Heart left ventricle (tissue), 13 donors: ENCODE measurements at regions not wholly inside any gene's neighbourhood (a gene's known extent, or its start where the extent isn't known, plus 50 kb on each side); places are given as distances from the start of the nearest gene placed in this dataset.

ENCODE experiments used
- POLR2A ChIP-seq, 2 donors: fragments of 450-650 bp; IDR thresholded peaks; one replicate each; pipeline ENCODE4 v1.6.1; 2017; ENCODE audit warnings: antibody characterized with exemption in 2 of 2, mild to moderate bottlenecking in 2 of 2, moderate library complexity in 2 of 2
- TF ChIP-seq, protein P1 (sequence below), 12 donors: fragments of 200-600 bp; sonication (generic) in 4 of 12; IDR thresholded peaks; one replicate each; pipeline versions ENCODE4 v1.5.0 to v1.8.0; 2018 to 2022; ENCODE audit warnings: antibody characterized with exemption in 12 of 12, mild to moderate bottlenecking in 5 of 12
- donor health status: ischemic (EF 13 %, LVEDD 7.1; RV severe dilation, severe dysfunction).
- donor health status: DM: no; HTN: yes; CAD: no.
- donor health status: DM: no; HTN: no; CAD: no.
- donor health status: ischemic (EF 25% LVEDD 6.9; RV normal size, moderate dysfunction).
- donor health status: ischemic (EF 25% LVEDD 5.7; RV mildly dilated, moderate dysfunction).
- donor health status: ischemic (EF 35%, LVEDD 5.7; RV mildly dilated, moderate dysfunction).
- donor health status: nonischemic (EF 11% LVEDD 7.7; RV severe dilation, severe dysfunction).
- donor health status: DM: yes; HTN: yes; CAD: no.
- donor health status: PGD.
- donor health status: ischemic (EF 29% LVEDD 5.4; RV normal size, mild dysfunction).
- donor health status: nonischemic (EF 23%, LVEDD 6.1; RV moderate dilation, normal function).

DNA sequence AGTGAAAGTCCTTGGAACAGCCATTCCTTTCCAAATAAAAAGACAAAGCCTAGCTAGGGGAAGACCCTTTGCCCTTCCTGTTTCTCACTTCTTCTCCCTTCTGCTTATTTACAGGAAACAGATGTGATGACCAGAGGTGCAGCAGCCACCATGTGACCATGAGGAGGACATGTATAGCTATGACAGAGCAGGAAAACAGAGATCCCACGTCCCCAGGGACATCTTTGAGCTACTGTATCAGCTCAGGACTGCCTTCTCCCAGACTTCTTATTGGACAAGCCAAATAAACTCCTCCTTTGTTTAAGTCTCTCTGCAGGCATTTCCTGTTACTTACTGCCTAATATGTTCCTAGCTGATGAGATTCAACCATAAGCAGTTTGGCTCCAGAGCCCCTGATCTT is 133.1 kb upstream of the MLN start:
- TF ChIP-seq, protein P1, sequence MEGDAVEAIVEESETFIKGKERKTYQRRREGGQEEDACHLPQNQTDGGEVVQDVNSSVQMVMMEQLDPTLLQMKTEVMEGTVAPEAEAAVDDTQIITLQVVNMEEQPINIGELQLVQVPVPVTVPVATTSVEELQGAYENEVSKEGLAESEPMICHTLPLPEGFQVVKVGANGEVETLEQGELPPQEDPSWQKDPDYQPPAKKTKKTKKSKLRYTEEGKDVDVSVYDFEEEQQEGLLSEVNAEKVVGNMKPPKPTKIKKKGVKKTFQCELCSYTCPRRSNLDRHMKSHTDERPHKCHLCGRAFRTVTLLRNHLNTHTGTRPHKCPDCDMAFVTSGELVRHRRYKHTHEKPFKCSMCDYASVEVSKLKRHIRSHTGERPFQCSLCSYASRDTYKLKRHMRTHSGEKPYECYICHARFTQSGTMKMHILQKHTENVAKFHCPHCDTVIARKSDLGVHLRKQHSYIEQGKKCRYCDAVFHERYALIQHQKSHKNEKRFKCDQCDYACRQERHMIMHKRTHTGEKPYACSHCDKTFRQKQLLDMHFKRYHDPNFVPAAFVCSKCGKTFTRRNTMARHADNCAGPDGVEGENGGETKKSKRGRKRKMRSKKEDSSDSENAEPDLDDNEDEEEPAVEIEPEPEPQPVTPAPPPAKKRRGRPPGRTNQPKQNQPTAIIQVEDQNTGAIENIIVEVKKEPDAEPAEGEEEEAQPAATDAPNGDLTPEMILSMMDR (IDR thresholded peaks at IDR 0.05), result no peak
- no peak for TF ChIP-seq POLR2A (IDR thresholded peaks at IDR 0.05)
